DND-41 (cell line): ENCODE measurements at regions not wholly inside any gene's neighbourhood (a gene's known extent, or its start where the extent isn't known, plus 50 kb on each side); places are given as distances from the start of the nearest gene placed in this dataset.

ENCODE experiments used
- CTCF ChIP-seq: IDR thresholded peaks from 2 replicates; pipeline ENCODE4 v1.5.1; 2012; ENCODE audit warnings: borderline replicate concordance, low read length, moderate library complexity, mild to moderate bottlenecking; ENCODE audit not compliant: poor library complexity, severe bottlenecking; ENCODE audit errors: extremely low read depth
- EZH2 ChIP-seq: IDR thresholded peaks from 3 replicates; pipeline ENCODE4 v1.6.1; 2012; ENCODE audit warnings: borderline replicate concordance, low read depth, mild to moderate bottlenecking, moderate library complexity, low read length, inconsistent platforms; ENCODE audit not compliant: severe bottlenecking

GRCh38 chr2:230643576-230644291 is 68.9 kb upstream of the CAB39 start:
- TF ChIP-seq CTCF, result no peak
- no peak for TF ChIP-seq EZH2
